Esophagus squamous epithelium (tissue), 5 donors: ENCODE measurements at regions not wholly inside any gene's neighbourhood (a gene's known extent, or its start where the extent isn't known, plus 50 kb on each side); places are given as distances from the start of the nearest gene placed in this dataset.

ENCODE experiments used
- DNase-seq: peaks from one replicate; lab custom pipeline; 2025; lab: John Stamatoyannopoulos, UW
- H3K27ac ChIP-seq, 4 donors: fragments of 200-600 bp; sonication (generic); one replicate each; pipeline ENCODE4 v1.5.1; 2016 to 2019; ENCODE audit warnings: mild to moderate bottlenecking in 1 of 4
- H3K27me3 ChIP-seq, 4 donors: fragments of 200-600 bp; sonication (generic); 1 replicate in 3 of 4; 2 replicates in 1 of 4; pipeline versions ENCODE4 v1.5.1 to v1.6.0; 2017 to 2021; ENCODE audit warnings: antibody characterized with exemption in 1 of 4
- H3K36me3 ChIP-seq, 3 donors: fragments of 200-600 bp; sonication (generic); one replicate each; pipeline ENCODE4 v1.5.1; 2016 to 2019
- H3K4me1 ChIP-seq, 3 donors: fragments of 200-600 bp; sonication (generic); one replicate each; pipeline ENCODE4 v1.5.1; 2017 to 2019
- H3K4me3 ChIP-seq, 4 donors: fragments of 200-600 bp; sonication (generic); 1 replicate in 3 of 4; 2 replicates in 1 of 4; pipeline ENCODE4 v1.5.1; 2016 to 2019; ENCODE audit warnings: mild to moderate bottlenecking in 2 of 4, moderate library complexity in 1 of 4
- H3K9me3 ChIP-seq, 3 donors: fragments of 200-600 bp; sonication (generic); one replicate each; pipeline ENCODE4 v1.5.1; 2016 to 2019
- CTCF ChIP-seq, 6 experiments: fragments of 450-650 bp in 4 of 6; fragments of 200-600 bp in 2 of 6; sonication (generic) in 2 of 6; IDR thresholded peaks; one replicate each; pipeline ENCODE4 v1.5.1; 2016 to 2019; ENCODE audit warnings: antibody characterized with exemption in 6 of 6, mild to moderate bottlenecking in 4 of 6, moderate library complexity in 4 of 6
- POLR2A ChIP-seq, 4 donors: fragments of 450-650 bp; IDR thresholded peaks; one replicate each; pipeline ENCODE4 v1.6.1; 2017; ENCODE audit warnings: antibody characterized with exemption in 4 of 4, mild to moderate bottlenecking in 4 of 4, moderate library complexity in 3 of 4
- WGBS, 2 donors: methylation state at CpG; one replicate each; pipeline ENCODE4 v1.1.5; 2018; 5-methylcytosine and 5-hydroxymethylcytosine counted together
- intact Hi-C: fragments of 100-400 bp; cut with DNase I; formaldehyde crosslinking; loops from one replicate; pipeline ENCODE4 v1.15.0; 2022
- donor health status: DM: yes; HTN: yes; CAD: no.

DNA sequence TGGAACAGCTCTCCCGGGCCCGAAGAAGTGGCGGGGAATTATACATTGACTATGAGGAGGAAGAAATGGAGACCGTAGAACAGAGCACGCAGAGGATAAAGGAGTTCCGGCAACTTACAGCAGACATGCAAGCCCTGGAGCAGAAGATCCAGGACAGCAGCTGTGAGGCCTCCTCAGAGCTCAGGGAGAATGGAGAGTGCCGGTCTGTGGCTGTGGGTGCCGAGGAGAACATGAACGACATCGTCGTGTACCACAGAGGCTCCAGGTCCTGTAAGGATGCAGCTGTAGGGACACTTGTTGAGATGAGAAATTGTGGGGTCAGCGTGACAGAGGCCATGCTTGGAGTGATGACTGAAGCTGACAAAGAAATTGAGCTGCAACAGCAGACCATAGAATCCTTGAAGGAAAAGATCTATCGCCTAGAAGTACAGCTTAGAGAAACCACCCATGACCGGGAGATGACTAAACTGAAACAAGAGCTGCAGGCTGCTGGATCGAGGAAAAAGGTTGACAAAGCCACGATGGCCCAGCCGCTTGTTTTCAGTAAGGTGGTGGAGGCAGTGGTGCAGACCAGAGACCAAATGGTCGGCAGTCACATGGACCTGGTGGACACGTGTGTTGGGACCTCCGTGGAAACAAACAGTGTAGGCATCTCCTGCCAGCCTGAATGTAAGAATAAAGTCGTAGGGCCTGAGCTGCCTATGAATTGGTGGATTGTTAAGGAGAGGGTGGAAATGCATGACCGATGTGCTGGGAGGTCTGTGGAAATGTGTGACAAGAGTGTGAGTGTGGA is 129.5 kb upstream of the DMRT1 start:
- peaks cover 17 to 50% (median 22%) of the 10 kb centered on the region in 3 donors for H3K36me3 ChIP-seq
- TF ChIP-seq CTCF (IDR thresholded peaks at IDR 0.05) (no peak), POLR2A (IDR thresholded peaks at IDR 0.05) (no peak)
- 93% methylated on average over 21 to 22 of the region's 22 CpGs for WGBS, 2 donors
- no peak overlapping the region for H3K27ac ChIP-seq
- H3K4me1 ChIP-seq, result peaks cover 18 to 94% (median 42%) of the 10 kb centered on the region in 3 donors
- H3K9me3 ChIP-seq, result no peaks in the 10 kb centered on the region
- H3K27me3 ChIP-seq, result no peaks in the 10 kb centered on the region
- no peak for DNase-seq
- intact Hi-C loops, result no loop called here
- H3K4me3 ChIP-seq, result peak overlapping the region in 1 of 4 donors; percentile 43

DNA sequence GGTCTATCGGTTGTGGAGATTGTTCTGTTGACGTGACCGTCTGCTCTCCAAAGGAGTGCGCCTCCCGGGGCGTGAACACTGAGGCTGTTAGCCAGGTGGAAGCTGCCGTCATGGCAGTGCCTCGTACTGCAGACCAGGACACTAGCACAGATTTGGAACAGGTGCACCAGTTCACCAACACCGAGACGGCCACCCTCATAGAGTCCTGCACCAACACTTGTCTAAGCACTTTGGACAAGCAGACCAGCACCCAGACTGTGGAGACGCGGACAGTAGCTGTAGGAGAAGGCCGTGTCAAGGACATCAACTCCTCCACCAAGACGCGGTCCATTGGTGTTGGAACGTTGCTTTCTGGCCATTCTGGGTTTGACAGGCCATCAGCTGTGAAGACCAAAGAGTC is 128.9 kb upstream of the DMRT1 start:
- intact Hi-C loops, result no loop called here
- H3K4me1 ChIP-seq, result peaks cover 16 to 97% (median 45%) of the 10 kb centered on the region in 3 donors
- TF ChIP-seq CTCF (IDR thresholded peaks at IDR 0.05), result no peak
- TF ChIP-seq POLR2A (IDR thresholded peaks at IDR 0.05), result no peak
- H3K9me3 ChIP-seq, result no peaks in the 10 kb centered on the region
- H3K36me3 ChIP-seq, result peaks cover 17 to 57% (median 22%) of the 10 kb centered on the region in 3 donors
- H3K27me3 ChIP-seq, result no peaks in the 10 kb centered on the region
- WGBS, 2 donors, result 90 to 98% methylated on average over 9 to 14 of the region's 16 CpGs
- DNase-seq, result no peak
- H3K27ac ChIP-seq, result peak overlapping the region in 3 of 4 donors; percentile 34 to 78 (median 67)
- peak overlapping the region in 1 of 4 donors; percentile 43 for H3K4me3 ChIP-seq

DNA sequence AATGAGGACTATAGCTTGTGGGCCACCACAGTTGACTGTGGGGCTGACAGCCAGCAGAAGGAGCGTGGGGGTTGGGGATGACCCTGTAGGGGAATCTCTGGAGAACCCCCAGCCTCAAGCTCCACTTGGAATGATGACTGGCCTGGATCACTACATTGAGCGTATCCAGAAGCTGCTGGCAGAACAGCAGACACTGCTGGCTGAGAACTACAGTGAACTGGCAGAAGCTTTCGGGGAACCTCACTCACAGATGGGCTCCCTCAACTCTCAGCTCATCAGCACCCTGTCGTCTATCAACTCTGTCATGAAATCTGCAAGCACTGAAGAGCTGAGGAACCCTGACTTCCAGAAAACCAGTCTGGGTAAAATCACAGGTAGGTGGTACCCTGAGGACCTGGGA is 128.4 kb upstream of the DMRT1 start:
- peaks cover 17 to 59% (median 22%) of the 10 kb centered on the region in 3 donors for H3K36me3 ChIP-seq

GRCh38 chr9:714675-715074 is 126.8 kb upstream of the DMRT1 start:
- DNase-seq, result no peak
- peaks cover 16 to 88% (median 29%) of the 10 kb centered on the region in 3 donors for H3K4me1 ChIP-seq
- peak overlapping the region in 1 of 4 donors; percentile 48 for H3K4me3 ChIP-seq
- peaks cover 17 to 59% (median 22%) of the 10 kb centered on the region in 3 donors for H3K36me3 ChIP-seq
- peak overlapping the region in 3 of 4 donors; percentile 65 to 78 (median 67) for H3K27ac ChIP-seq
- TF ChIP-seq POLR2A (IDR thresholded peaks at IDR 0.05), result no peak
- no peak for TF ChIP-seq CTCF (IDR thresholded peaks at IDR 0.05)
- WGBS, 2 donors, result 60 to 66% methylated on average over 2 of the region's 2 CpGs
- no peaks in the 10 kb centered on the region for H3K9me3 ChIP-seq
- intact Hi-C loops, result no loop called here
- H3K27me3 ChIP-seq, result no peaks in the 10 kb centered on the region

More for the DNA sequence above, 128.4 kb upstream of the DMRT1 start:
- intact Hi-C loops, result no loop called here
- H3K27ac ChIP-seq, result peak overlapping the region in 3 of 4 donors; percentile 34 to 78 (median 67)
- no peak for DNase-seq
- H3K4me3 ChIP-seq, result peak overlapping the region in 1 of 4 donors; percentile 43
- H3K4me1 ChIP-seq, result peaks cover 16 to 97% (median 45%) of the 10 kb centered on the region in 3 donors
- H3K9me3 ChIP-seq, result no peaks in the 10 kb centered on the region
- no peak for TF ChIP-seq POLR2A (IDR thresholded peaks at IDR 0.05)
- TF ChIP-seq CTCF (IDR thresholded peaks at IDR 0.05), result no peak
- H3K27me3 ChIP-seq, result no peaks in the 10 kb centered on the region
- 60 to 77% methylated on average over 3 to 4 of the region's 4 CpGs for WGBS, 2 donors

DNA sequence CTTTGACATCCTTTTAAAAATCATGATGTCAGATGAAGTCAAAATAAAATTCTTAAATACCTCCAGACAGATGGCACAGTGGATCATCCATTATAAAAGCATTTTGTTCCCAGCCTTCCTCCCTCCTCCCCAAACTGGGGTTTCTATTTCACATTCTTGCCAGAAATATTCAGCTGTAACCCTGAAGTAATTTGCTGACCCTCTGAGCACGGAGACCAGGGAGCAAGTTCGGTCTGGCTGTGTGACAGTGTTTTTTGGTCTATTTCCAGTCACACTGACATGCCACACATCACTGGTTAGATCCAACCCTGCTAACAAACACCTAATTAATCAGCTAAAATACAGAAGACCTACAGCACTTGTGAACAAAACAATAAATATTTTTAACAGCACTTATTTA is 126.2 kb upstream of the DMRT1 start:
- WGBS, 2 donors, result 33 to 50% methylated on average over 2 of the region's 2 CpGs
- TF ChIP-seq CTCF (IDR thresholded peaks at IDR 0.05) (no peak), POLR2A (IDR thresholded peaks at IDR 0.05) (no peak)
- Histone ChIP-seq H3K4me3 (peak overlapping the region in 1 of 4 donors; percentile 48), H3K9me3 (no peaks in the 10 kb centered on the region), H3K36me3 (peaks cover 17 to 63% (median 22%) of the 10 kb centered on the region in 3 donors), H3K4me1 (peaks cover 16 to 88% (median 28%) of the 10 kb centered on the region in 3 donors), H3K27me3 (no peaks in the 10 kb centered on the region), H3K27ac (peak overlapping the region in 3 of 4 donors; percentile 65 to 78 (median 67))
- intact Hi-C loops, result no loop called here
- no peak for DNase-seq
